MM.1S (cell line): ENCODE measurements at regions not wholly inside any gene's neighbourhood (a gene's known extent, or its start where the extent isn't known, plus 50 kb on each side); places are given as distances from the start of the nearest gene placed in this dataset.

Experiments
- DNase-seq: peaks from one replicate; pipeline ENCODE4 v3.0.0-alpha.2; 2015
- H2AFZ ChIP-seq: fragments of 300-600 bp; sonication (generic); 2 replicates; pipeline ENCODE4 v1.6.0; 2016; ENCODE audit warnings: antibody characterized with exemption, low read length
- H3F3A ChIP-seq: fragments of 300-600 bp; sonication (generic); 2 replicates; pipeline ENCODE4 v1.6.1; 2016; ENCODE audit warnings: mild to moderate bottlenecking, antibody characterized with exemption, low read length, moderate library complexity, mixed read lengths; ENCODE audit not compliant: insufficient read depth
- H3K27ac ChIP-seq: fragments of 300-600 bp; sonication (generic); 2 replicates; pipeline ENCODE4 v1.5.1; 2016; ENCODE audit warnings: mild to moderate bottlenecking, low read length
- H3K27me3 ChIP-seq: fragments of 300-600 bp; sonication (generic); replicated peaks from 2 replicates; pipeline ENCODE4 v1.6.0; 2016; ENCODE audit warnings: low read length; ENCODE audit not compliant: insufficient read depth
- H3K36me3 ChIP-seq: fragments of 300-600 bp; sonication (generic); replicated peaks from 2 replicates; pipeline ENCODE4 v1.6.1; 2016; ENCODE audit warnings: mild to moderate bottlenecking, low read length, mixed read lengths; ENCODE audit not compliant: insufficient read depth
- H3K4me1 ChIP-seq: fragments of 300-600 bp; sonication (generic); 2 replicates; pipeline ENCODE4 v1.6.1; 2016; ENCODE audit warnings: low read length, mixed read lengths
- H3K4me2 ChIP-seq: fragments of 300-600 bp; sonication (generic); 2 replicates; pipeline ENCODE4 v1.6.0; 2016; ENCODE audit warnings: low read depth, low read length
- H3K4me3 ChIP-seq: fragments of 300-600 bp; sonication (generic); 2 replicates; pipeline ENCODE4 v1.5.1; 2016; ENCODE audit warnings: low read length, mixed read lengths
- H3K79me2 ChIP-seq: fragments of 300-600 bp; sonication (generic); 2 replicates; pipeline ENCODE4 v1.6.1; 2016; ENCODE audit warnings: mixed run types, low read length, mixed read lengths
- H3K9ac ChIP-seq: fragments of 300-600 bp; sonication (generic); 2 replicates; pipeline ENCODE4 v1.6.1; 2016; ENCODE audit warnings: low read length, mixed read lengths
- H3K9me2 ChIP-seq: fragments of 300-600 bp; sonication (generic); replicated peaks from 2 replicates; pipeline ENCODE4 v1.6.1; 2016; ENCODE audit warnings: mild to moderate bottlenecking, low read length, mixed read lengths; ENCODE audit not compliant: insufficient read depth
- H3K9me3 ChIP-seq: fragments of 300-600 bp; sonication (generic); replicated peaks from 2 replicates; pipeline ENCODE4 v1.6.1; 2016; ENCODE audit warnings: mild to moderate bottlenecking, low read length, mixed read lengths; ENCODE audit not compliant: insufficient read depth
- H4K20me1 ChIP-seq: fragments of 300-600 bp; sonication (generic); 2 replicates; pipeline ENCODE4 v1.6.1; 2016; ENCODE audit warnings: mild to moderate bottlenecking, low read length, moderate library complexity, mixed read lengths; ENCODE audit not compliant: insufficient read depth
- CTCF ChIP-seq: fragments of 300-600 bp; sonication (generic); IDR thresholded peaks from 2 replicates; pipeline ENCODE4 v1.5.1; 2016; ENCODE audit warnings: antibody characterized with exemption, low read length, mixed read lengths
- EZH2 ChIP-seq: fragments of 300-600 bp; sonication (generic); optimal IDR thresholded peaks from 2 replicates; pipeline ENCODE3; 2017; ENCODE audit warnings: low read depth, mild to moderate bottlenecking, antibody characterized with exemption, low read length, mixed read lengths
- EZH2phosphoT487 ChIP-seq: fragments of 300-600 bp; sonication (generic); IDR thresholded peaks from 2 replicates; pipeline ENCODE4 v1.6.1; 2018; ENCODE audit warnings: antibody characterized with exemption, low read length

- Histone ChIP-seq H3K27ac (no peak overlapping the region), H2AFZ (no peak overlapping the region), H3K4me2 (no peak overlapping the region), H3K9me2 (no peaks in the 10 kb centered on the region), H3K36me3 (no peaks in the 10 kb centered on the region), H3K27me3 (no peaks in the 10 kb centered on the region), H3K79me2 (no peaks in the 10 kb centered on the region), H4K20me1 (no peaks in the 10 kb centered on the region), H3K9me3 (no peaks in the 10 kb centered on the region), H3K4me3 (no peak overlapping the region), H3K4me1 (no peaks in the 10 kb centered on the region), H3F3A (no peaks in the 10 kb centered on the region), H3K9ac (no peak overlapping the region)
- no peak for TF ChIP-seq EZH2
- TF ChIP-seq CTCF: no peak
- no peak for TF ChIP-seq EZH2phosphoT487
- DNase-seq: no peak
Observed at GRCh38 chr13:21879263-21879914, 208.5 kb downstream of the FGF9 start.

DNA sequence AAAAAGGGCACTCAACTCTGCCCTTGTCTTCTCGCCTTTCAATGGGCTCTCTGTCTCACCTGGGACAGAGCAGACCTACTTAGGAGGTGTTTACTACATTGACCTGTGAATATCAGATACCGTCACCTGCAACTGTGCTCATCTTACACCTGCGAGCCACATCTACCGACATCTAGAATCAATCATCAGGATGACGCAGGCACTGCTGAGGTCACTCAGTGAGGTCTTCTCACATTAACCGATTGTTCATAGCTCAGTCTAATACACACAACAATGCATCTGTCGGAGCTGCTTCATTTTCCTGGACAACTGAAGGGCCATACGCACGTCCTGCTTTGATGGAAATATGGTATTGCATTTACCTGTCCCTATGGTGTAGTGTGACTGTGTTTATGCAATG lies 211.9 kb downstream of the FGF9 start:
- Histone ChIP-seq H3K36me3 (no peaks in the 10 kb centered on the region), H3K9me2 (no peaks in the 10 kb centered on the region), H2AFZ (no peak overlapping the region), H3K4me2 (no peak overlapping the region), H3K9ac (no peak overlapping the region), H3K27me3 (no peaks in the 10 kb centered on the region), H3K27ac (no peak overlapping the region), H4K20me1 (no peaks in the 10 kb centered on the region), H3K9me3 (no peaks in the 10 kb centered on the region), H3K79me2 (no peaks in the 10 kb centered on the region), H3K4me1 (no peaks in the 10 kb centered on the region), H3K4me3 (no peak overlapping the region), H3F3A (no peaks in the 10 kb centered on the region)
- DNase-seq: no peak
- TF ChIP-seq EZH2phosphoT487 (no peak), EZH2 (no peak), CTCF (no peak)

DNA sequence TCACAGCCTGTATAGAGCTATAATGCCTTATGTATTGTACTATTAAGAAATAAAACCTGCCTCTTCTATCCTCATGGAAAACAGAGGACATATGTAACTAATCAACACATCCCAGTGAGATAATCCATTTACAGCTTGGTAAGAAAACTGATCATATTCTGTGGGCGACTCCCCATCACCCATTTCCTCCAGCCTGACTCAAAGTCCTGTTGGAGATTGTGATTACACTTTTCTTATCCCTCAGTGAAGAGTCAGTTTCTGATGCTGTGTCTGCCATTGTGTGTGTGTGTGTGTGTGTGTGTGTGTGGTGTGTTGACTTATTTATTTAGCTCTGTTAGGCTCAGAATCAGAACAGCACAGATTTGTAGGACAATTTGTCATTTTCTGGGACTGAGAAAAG lies 212.8 kb downstream of the FGF9 start:
- Histone ChIP-seq H3K9me2 (no peaks in the 10 kb centered on the region), H3K4me3 (no peak overlapping the region), H3K79me2 (no peaks in the 10 kb centered on the region), H3K27ac (no peak overlapping the region), H3K27me3 (no peaks in the 10 kb centered on the region), H2AFZ (no peak overlapping the region), H3K4me1 (no peaks in the 10 kb centered on the region), H3K9me3 (no peaks in the 10 kb centered on the region), H4K20me1 (no peaks in the 10 kb centered on the region), H3K9ac (no peak overlapping the region), H3K36me3 (no peaks in the 10 kb centered on the region), H3K4me2 (no peak overlapping the region), H3F3A (no peaks in the 10 kb centered on the region)
- TF ChIP-seq EZH2 (no peak), EZH2phosphoT487 (no peak), CTCF (no peak)
- DNase-seq: no peak
